Daoy (cell line): ENCODE measurements at regions not wholly inside any gene's neighbourhood (a gene's known extent, or its start where the extent isn't known, plus 50 kb on each side); places are given as distances from the start of the nearest gene placed in this dataset.

Experiments
- DNase-seq: peaks from one replicate; pipeline ENCODE4 v3.0.0-alpha.2; 2015; ENCODE audit warnings: low read depth

DNA sequence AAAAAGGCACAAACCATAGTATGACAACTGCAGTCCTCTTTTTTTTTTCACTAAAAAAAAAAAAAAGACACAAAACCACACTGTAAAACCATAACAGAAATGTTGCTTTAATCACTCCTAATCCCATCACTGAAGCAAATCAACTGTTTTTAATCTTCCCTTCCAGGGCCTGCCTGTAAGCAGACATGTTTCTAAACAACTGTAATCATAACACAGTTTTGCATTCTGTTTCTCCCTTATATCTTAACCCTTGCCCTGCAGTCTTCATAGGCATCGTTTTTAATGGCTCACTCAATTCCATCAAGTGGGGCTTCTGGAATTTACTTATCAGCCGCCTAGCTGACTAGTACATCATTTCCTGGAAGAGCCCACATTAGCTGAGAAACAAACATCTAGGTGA lies 111.0 kb upstream of the SLC25A48 start:
- DNase-seq = no peak

DNA sequence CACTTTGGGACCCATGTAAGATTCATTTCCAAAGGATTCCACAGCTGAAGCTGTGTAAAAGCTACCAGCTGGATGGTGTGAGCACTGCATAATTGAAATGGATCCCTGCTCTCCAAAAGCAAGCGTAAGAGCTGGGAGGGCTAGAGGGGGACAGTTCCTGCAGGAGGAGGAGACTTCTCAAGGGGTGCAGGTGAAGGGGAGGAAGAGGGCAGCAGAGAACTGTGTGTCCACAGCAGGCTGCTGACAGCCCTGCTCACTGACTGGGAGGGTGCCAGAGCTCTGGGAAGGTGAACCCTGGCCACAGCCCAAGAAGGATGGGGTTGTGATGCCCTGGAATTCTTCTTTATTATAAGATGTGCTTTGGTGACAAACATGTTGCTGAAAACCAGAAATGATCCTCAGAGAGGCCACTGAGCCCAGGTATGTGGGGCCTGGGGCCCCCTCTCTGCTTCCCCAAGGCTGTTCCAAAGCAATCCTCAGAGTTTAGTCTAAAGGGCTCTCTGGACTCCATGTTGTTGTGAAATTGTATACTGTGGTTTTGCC lies 112.8 kb upstream of the SLC25A48 start:
- DNase-seq = no peak

DNA sequence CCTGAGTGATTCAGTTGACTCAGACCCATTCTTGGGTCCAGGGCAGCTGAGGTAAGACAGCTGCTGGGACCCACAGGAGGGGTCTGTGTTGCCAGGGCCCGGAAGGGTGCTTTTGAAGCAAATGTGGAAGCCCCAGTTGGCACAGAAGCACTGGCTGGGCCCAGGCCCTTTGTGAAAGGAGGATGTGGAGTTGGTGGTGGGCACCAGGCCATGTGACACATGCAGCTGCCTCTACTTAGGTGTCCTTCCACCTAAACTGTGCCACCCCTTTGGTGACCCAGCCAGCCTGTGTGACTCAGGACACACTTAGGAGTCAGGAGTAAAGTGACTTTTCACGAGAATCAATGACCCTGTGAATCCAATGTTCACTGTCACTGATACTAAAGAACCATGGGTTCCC lies 114.3 kb upstream of the SLC25A48 start:
- no peak for DNase-seq

DNA sequence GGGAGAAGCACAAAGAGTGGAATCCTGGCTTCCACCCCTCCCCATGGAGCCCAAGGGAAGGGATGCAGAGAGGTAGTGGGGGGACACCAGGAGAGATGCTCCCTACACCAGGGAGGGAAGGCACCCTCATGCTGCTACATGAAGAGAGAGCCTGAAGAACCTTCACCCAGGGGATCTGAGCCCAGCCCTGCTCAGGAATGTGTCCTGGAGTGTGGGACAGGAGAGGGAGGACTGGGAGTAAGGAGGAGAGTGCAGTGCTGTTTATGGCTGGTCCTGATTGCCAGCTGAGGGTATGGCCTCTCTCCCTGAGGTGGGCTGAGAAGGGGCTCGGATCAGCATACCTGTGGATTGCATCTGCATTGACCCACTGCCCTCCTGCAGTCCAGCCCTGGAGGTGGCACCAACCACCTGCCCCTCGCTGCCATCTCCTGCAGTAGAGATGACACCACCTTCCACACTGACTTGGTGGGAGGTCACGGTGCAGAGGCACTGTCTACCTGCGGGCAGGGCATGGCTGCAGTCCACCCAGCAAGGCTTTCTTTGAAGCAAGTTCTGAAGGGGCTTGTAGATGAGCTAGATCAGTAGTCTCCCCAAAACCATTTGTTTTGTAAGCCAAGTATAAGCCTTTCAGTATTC lies 114.9 kb upstream of the SLC25A48 start:
- no peak for DNase-seq

DNA sequence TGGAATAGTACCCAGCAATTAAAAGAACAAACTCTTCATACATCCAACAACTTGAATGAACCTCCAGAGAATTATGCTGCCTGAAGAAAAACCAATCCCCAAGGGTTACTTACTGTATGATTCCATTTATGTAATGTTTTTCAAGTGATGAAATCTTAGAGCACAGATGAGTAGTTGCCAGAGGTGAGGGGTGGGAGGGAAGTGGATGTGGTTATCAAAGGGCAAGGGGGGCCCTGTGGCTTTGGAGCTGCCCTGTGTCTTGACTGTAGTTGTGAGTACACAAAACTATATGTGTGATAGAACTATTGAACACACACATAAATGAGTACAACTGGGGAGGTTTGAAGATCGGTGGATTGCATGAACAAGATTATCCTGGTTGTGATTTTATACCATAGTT lies 115.8 kb upstream of the SLC25A48 start:
- peak; percentile 30 for DNase-seq

DNA sequence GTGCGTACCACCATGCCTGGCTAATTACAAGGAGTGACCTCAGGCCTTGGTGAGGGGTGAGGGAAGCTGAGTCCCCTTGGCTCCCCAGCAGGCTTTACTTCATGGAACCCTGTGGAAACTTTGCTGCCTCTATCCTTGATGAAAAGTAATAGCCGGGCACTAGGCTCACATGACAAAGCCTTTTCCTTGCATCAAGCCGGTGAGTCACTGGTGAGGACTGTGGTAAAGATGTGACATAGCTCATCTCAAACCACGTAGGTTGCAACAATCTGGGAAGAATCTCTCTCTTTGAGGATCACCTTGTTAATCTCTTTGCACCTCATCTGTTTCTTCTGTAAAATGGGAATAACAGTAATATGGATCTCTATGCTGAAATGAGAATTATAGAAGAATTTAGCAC lies 116.3 kb upstream of the SLC25A48 start:
- DNase-seq = peak; percentile 74

DNA sequence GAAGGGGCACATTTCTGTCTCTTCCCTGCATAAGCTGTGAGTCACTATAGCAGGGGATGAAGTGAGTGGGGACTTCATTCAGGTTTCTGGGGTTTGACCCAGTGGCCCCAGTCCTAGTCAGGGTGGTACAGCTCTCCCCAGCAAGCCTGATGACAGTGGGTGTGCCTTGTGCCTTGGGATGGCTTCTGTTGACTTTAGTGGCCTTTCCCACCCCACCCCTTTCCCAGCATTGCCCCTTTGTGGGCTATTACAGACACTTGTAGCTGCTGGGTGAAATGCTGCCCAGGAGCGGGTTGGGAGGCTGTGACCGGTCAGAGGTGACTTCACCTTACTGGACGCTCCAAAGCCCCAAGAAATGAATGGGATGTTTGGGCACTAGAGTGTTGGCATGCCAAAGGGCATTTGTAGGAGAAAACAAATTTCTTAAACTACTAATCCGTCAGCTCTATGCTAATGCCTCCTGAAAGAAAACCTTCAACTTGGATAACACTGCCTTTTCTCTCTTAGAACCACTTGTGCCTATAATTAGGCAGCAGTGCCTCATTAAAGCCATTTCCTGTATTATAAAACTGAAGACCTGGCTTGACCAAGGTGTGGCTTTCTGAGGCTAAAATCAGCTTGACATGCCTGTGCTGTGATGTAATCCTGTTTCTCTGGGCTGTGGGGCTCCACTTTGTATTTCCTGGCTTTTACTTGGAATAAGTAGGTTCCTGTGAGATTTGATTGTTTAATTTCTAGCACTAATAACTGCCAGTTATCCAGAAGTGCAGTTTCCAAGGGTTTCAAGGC lies 119.0 kb upstream of the SLC25A48 start:
- peak; percentile 42 for DNase-seq

DNA sequence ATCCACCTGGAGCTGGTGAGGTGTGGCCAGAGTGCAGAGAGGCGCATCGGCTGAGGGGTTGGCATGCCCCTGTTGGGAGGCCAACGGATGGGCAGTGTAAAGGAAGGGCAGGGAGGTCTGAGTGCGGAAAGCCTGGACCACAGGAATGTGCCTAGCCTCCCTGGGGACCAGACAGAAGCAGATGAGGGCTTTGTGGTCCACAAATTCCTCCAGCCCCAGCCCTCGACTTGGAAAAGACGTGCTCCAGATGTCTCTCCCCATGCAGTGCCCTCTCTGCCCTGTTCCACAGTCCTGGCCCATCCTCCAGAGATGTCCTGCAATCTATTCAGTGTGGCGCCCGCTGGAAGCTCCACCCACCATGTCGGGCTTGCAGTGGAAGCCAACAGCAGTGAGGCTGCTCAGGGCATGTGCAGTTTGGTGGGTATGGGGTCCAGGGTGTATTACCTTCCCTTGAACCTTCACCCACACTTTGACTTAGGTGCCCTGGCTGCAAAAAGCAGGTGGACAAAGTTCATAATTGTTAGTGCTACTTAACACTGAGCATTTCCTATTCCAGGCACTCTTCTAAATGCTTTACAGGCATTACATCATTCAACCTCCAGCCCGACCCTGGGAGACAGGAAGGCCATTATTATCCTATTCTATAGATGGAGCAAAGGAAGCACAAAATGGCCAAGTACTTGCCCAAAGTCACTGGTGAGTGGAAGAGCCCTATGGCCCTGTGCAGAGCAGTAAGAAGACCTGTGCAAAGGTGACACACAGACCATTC lies 120.2 kb upstream of the SLC25A48 start:
- peak; percentile 76 for DNase-seq

DNA sequence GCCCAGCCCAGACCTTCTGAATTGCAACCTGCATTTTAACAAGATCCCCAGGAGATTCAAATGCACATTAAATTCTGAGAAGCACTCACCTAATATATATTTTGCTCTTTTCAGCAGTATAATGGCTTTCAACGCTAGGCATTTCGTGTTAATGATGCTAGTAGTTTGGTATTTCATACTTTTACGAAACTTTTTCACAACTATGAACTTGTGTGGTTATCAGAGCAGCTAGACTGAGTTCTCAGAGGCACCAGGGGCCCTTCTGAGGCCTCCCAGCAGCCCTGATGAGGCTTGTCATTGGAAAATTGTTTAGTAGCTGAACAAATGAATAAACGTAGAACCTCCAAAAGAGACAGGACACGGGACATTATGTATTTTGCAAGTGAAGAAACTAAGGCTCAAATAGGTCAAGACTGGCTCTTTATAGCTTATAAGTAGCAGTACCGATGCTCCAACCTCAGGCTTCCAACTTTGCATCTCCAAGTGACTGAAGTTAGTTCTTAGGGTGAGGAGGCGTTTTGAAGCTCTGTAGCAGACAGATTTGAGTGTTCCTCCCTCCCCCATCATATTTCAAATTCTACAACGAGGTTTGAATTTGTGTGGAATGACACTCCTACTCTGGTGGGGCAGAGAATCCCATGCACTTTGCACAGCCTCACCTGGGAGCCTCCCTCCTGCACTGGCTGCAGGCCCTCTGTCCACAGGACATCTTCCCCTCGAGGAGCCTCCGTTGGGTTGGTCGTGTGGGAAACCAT lies 121.1 kb upstream of the SLC25A48 start:
- no peak for DNase-seq

DNA sequence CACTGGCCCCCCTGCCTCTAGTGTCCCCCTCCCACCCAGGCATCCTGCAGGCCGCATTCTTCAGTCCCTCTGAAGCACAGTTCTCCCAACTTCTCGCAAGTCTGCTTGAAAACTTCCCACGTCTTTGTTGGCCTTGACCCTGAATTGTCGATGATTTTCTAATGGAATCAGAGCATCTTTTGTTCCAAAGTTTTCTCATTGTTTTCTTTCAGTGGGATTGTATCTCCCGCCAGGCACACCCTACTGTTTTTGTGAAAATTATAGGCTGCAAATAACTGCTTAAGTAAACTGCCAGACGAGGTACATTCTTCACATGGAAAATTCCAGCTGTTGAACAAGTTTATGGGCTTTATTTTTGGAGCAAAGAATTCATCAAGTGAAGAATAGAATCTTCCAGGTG lies 122.6 kb upstream of the SLC25A48 start:
- no peak for DNase-seq

DNA sequence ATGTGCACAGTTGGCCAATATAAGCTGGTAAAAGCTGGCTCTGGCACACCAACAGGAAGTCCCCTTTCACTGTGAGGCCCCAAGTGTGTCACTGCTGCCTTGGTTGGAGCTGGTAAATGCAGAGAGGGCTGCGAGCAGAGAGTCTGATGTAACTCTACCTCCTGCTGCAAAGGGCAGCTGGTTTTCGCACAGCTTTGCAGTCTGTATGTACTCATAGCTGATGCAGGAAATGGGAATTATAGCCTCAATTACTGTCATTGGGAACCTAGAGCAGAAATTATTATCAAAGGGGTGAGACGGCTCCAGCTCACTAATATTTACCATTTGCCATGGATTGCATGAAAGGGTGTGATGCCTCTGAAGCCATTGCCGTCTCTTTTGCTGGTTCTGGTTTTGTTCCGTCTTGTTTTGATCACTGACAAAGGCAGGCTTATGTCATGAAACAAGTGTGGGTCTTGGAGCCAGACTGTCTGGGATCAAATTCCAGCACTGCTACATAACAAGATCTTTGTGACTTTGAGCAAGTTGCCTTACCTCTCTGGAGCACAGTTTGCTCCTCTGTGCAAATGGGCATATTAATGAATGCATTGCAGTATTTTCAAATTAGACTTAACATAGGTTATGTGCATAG lies 124.3 kb upstream of the SLC25A48 start:
- DNase-seq = no peak

DNA sequence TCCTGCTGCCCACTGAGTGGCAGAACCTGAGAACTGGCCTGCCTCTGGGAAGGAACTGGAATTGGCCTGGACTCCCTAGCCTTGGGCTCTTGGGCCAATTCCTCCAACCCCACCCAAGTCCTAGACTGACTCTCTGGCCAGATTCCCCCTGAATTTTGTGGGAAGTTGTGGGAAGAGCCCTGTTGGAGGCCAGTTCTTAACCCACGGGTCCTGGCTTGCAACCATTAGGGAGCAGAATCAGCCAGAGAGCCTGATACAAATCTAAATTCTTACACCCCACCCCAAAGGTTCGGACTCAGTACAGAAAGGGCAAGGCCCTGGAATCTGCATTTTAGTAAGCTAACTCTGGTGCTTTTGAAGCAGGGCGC lies 125.3 kb upstream of the SLC25A48 start:
- no peak for DNase-seq

DNA sequence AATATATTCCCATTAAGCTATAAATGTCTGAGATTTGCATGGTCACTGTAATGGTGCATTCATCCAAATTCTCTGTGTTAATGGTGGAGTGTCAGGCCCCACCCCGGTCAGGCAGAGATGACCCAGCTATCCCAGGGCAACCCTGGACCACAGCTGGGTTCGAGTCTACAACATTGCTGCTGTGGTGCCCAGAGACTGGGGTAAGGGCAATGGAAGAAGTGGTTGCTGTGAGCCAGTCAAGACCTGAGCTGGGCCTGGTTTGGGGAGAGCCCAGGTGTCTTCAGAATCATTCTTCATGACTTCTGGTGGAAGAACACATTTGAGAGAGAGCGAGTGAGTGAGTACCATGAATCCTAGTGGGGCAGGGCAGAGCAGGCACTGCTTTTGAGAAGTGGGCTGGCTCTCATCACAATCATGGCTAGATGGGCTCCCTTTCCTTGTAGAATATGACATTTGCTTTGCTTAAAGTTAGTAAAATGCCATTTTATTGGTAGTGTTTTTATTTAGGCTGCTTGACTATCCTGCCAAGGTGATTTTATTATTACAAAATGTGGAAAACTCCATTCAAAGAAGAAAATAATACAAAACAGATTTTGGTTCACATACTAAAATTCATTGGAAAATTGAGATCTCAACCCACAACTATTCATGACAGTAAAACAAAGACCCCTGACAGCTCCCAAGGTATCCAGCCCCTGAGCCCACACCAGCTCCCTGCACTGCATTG lies 125.8 kb upstream of the SLC25A48 start:
- no peak for DNase-seq

DNA sequence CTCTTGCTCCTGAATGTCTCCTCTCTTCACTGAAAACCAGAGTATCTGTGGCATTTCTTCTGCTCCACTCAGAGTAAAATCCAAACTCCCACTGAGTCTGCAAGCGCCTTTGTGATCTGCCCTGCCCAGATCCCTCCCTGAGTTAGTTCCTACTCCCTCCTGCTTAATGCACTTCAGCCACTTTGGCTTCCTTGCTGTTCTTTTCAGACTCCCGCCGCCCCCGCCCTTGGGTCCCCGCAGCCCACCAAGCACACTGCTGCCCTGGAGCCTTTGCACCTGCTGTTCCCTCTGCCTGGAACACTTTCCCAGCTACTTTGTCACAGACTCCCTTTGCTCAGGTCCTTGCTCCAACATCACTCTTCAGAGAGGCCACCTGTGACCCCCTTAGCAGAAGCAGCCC lies 127.2 kb upstream of the SLC25A48 start:
- no peak for DNase-seq

DNA sequence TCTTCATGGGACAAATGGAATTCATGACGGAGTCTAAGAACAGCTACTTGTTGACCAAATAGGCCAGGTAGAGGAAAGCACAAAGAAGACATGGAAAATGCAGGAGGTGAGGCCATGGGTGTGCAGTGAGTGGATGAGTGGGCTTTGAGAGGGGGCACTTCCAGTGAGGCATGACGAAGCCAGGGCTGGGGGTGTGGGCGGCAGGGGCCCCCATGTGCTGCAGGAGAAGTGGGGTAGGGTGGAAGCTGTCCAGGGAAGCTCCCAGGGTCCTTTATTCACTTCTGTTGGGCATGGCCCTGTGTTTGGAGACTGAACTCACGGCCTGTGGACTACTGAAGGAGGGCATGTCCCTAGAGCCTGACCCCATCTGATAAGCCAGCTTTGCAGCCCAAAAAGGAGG lies 127.6 kb upstream of the SLC25A48 start:
- DNase-seq = no peak

DNA sequence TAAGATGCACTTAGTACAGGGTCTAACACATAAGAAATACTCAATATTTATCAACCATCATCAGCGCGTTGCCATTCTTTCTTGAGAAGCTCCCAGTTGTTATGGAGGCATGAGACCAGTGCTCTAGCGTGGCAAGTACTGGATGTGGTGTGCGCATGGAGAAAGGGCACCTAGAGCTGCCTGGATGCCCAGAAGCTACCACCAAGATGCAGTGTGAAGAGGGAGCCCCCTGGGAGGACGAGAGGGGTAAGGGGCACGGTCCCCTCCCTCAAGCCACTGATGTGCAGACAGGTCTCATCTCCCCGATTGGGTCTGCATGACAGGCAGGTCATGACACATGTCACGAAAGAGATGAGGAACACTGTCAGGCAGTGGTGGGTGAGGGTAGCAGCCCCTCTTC lies 127.7 kb upstream of the CXCL14 start:
- no peak for DNase-seq

DNA sequence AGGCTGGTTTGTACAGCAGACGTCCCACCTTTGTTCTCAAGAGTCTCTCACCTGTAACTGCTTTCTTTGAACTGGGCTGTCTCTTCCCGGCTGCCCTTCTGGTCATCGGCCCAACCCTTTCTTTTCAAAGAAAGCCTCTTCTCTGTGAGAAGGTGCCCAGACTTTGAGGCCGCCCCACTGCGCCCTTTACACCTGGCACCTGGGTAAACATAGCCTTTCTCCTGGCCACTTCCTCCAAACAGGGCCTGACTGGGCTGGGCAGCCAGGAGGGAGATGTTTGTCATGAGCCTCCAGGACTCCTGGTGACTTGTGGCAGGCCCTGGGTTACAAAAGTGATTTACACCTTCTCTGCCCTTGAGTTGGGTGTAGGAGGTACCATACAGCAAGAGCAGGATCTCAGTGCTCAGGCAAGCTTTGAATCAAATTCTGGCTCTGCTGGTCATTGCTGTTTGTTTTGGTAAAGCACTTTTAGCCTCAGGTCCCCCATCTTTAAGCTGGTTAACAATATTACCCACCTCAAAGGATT lies 127.2 kb upstream of the CXCL14 start:
- DNase-seq = no peak

DNA sequence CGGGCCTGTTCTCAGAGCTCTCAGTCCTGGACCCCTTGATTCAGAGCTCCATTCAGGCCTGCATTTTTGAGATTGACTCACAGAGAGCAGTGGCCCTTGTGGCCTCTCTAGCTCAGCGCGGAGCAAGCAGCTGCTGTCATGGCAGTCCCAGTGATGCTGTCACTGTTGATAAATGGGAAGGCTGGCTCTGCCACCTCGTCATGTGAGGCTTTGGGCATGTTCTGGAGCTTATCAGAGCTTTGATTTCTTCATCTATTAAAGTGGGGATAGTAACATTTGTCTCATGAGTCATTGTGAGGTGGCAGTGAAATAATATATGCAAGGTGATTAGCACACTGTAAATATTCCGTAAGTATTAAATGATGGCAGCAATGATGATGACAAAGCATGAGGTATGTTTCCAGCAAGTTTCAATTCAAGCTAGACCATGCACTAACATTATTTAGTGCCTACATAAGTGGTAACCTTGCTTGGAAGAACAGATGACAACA lies 126.4 kb upstream of the CXCL14 start:
- DNase-seq = peak; percentile 77

DNA sequence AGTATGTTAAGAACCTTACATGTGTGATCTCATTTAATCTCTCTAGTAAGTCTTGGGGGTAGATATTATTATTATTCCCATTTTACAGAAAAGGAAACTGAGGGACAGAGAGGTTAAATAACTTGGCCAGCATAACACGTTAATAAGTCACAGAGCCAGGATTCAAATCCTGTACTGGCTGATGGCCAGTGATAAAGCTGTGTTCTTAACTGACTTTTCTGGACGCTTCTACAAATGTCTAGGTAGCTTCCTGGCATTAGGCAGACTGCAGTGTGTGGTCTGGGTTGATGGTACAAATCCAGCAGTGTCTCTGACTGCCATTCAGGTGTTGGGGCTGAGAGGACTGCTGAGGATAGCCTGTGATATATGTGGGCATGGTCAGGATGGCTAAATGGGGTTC lies 125.8 kb upstream of the CXCL14 start:
- no peak for DNase-seq

DNA sequence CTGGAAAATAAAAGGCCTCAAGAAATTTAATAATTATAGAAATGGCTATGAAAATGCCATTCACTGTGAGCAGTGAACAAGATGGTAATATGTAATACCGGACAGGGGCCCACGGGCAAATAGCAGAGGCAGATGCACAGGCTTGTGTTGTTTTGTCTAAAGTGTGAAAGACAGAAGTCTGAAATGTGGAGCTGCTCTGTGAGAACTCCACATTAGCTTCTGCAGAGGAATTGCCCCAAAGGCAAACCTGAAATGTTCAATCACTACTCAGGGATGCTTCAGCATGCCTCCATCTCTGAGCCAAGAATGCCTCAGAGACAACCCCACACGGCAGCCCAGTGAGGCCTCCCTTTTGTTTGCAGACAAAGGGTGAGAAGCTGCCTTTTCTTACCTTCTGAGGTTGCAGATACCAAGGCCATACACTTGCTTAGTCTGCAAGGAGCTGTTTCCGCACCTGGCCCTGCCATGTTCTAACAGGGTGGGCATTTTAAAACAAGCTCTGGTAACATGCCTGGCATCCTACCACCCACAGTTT lies 124.3 kb upstream of the CXCL14 start:
- no peak for DNase-seq
